ENCODE measurements at regions not wholly inside any gene's neighbourhood (a gene's known extent, or its start where the extent isn't known, plus 50 kb on each side); places are given as distances from the start of the nearest gene placed in this dataset.

DNA sequence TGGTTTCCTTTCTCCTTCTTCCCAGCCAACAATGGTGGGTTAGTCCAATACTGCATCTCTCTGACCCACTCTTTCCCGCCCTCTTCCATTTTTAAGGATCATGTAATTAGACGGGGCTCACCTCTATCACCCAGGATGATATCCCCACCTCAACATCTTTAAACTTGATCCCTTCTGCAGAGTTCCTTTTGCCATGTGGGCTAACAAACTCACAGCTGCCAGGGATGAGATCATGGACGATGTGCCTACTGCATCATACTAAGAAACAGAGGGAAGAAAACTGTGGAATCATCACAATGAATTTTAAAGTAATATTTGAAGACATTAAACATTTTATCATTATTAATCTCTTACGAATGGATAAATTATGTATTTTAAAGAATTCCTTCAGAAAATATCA, 183.5 kb downstream of the RDH14 start:
- DNase-seq (ENCODE audit: low read depth in 1 of 2, low spot score in 2 of 2) (no peak), FAIRE-seq (no peak)
- Histone ChIP-seq H3K4me3 (ENCODE audit: extremely low read depth in 1 of 4, insufficient read depth in 2 of 4, low read depth in 3 of 4, low read length in 4 of 4) (no peak overlapping the region), H2BK15ac (ENCODE audit: low read length) (no peak overlapping the region), H4K20me1 (replicated peaks in 1 of 2; ENCODE audit: control insufficient read depth in 1 of 2, insufficient read depth in 2 of 2, low read length in 2 of 2) (no peaks in the 10 kb centered on the region), H4K8ac (ENCODE audit: extremely low read depth, insufficient read depth, low read length) (no peak overlapping the region), H3K23ac (ENCODE audit: insufficient read length) (no peak overlapping the region), H2BK5ac (ENCODE audit: low read depth, low read length) (no peak overlapping the region), H2BK120ac (replicated peaks; ENCODE audit: low read depth, low read length) (no peak overlapping the region), H3K4ac (replicated peaks; ENCODE audit: insufficient read length, low read depth, low read length) (no peak overlapping the region), H3K4me2 (ENCODE audit: insufficient read depth in 1 of 2, low read depth in 2 of 2, low read length in 2 of 2) (no peak overlapping the region), H3K18ac (ENCODE audit: extremely low read depth, low read length) (no peak overlapping the region), H4K5ac (ENCODE audit: insufficient read length, low read depth, low read length) (no peak overlapping the region), H2BK20ac (ENCODE audit: low read length) (no peak overlapping the region), H3K79me1 (ENCODE audit: low read depth, low read length) (no peaks in the 10 kb centered on the region), H3K27ac (ENCODE audit: low read depth, low read length) (no peak overlapping the region), H2AK5ac (ENCODE audit: low read depth, low read length) (no peak overlapping the region), H2BK12ac (ENCODE audit: low read depth, low read length) (no peak overlapping the region), H3K23me2 (ENCODE audit: low read depth, low read length) (no peaks in the 10 kb centered on the region), H3K36me3 (ENCODE audit: control insufficient read depth in 2 of 4, insufficient read depth in 4 of 4, low read length in 3 of 4) (no peaks in the 10 kb centered on the region), H3K9me3 (ENCODE audit: insufficient read depth in 2 of 2, low read depth in 1 of 2, low read length in 1 of 2) (no peaks in the 10 kb centered on the region), H3K4me1 (replicated peaks in 1 of 4; ENCODE audit: control insufficient read depth in 3 of 4, insufficient read depth in 4 of 4, low read length in 3 of 4) (no peaks in the 10 kb centered on the region), H2AFZ (ENCODE audit: low read length) (0 out of 2 replicates have a peak overlapping the region, but pooled peaks have one; percentile 23), H3K14ac (ENCODE audit: insufficient read length) (no peak overlapping the region), H3K9ac (replicated peaks in 1 of 4; ENCODE audit: extremely low read depth in 1 of 4, low read depth in 3 of 4, low read length in 3 of 4) (no peak overlapping the region), H3K27me3 (replicated peaks in 1 of 4; ENCODE audit: control insufficient read depth in 3 of 4, extremely low read depth in 1 of 4, insufficient read depth in 3 of 4, low read length in 3 of 4) (no peaks in the 10 kb centered on the region), H4K91ac (replicated peaks; ENCODE audit: insufficient read length, low read length) (no peak overlapping the region), H3K79me2 (ENCODE audit: control insufficient read depth in 1 of 2, insufficient read depth in 2 of 2, low read length in 2 of 2) (no peaks in the 10 kb centered on the region), H3K56ac (replicated peaks; ENCODE audit: insufficient read length, low read depth, low read length) (no peak overlapping the region)
- ChIA-PET CTCF (ENCODE audit: partially characterized antibody) (interaction anchor here (0.9 to 2.8 kb wide), 12 partner anchors 10 to 525 kb away, joined by 3 to 24 read pairs (median 5); no protein-coding TSS in a partner anchor), POLR2A (ENCODE audit: partially characterized antibody) (interaction anchor here (0.7 kb wide), 1 partner anchor 524 kb away, joined by 3 read pairs; no protein-coding TSS in a partner anchor)
- 79% methylated on average over 4 of the region's 4 CpGs; no CpG with 5 or more reads in 1 of the 2 experiments for WGBS, 2 experiments (ENCODE audit: extremely low coverage in 1 of 2, insufficient coverage in 1 of 2, insufficient read length in 1 of 2, insufficient replicate concordance in 2 of 2, low coverage in 1 of 2, low lambda C conversion rate in 2 of 2, missing lambda C conversion rate in 1 of 2)
- no peak for TF ChIP-seq SIN3A (conservative IDR thresholded peaks at IDR 0.05 in 1 of 2, IDR thresholded peaks at IDR 0.05 in 1 of 2; ENCODE audit: low read depth in 1 of 2, low read length in 2 of 2)
- TF ChIP-seq CREB1 (IDR thresholded peaks at IDR 0.05), result no peak
- no peak for TF ChIP-seq ZNF274 (IDR thresholded peaks at IDR 0.05; ENCODE audit: borderline replicate concordance, extremely low read depth, low read length)
- no peak for TF ChIP-seq PHF8 (conservative IDR thresholded peaks at IDR 0.05; ENCODE audit: low read depth, low read length)
- no peak for TF ChIP-seq RFX5 (IDR thresholded peaks at IDR 0.05; ENCODE audit: borderline replicate concordance, low read depth, low read length)
- TF ChIP-seq, protein P1, sequence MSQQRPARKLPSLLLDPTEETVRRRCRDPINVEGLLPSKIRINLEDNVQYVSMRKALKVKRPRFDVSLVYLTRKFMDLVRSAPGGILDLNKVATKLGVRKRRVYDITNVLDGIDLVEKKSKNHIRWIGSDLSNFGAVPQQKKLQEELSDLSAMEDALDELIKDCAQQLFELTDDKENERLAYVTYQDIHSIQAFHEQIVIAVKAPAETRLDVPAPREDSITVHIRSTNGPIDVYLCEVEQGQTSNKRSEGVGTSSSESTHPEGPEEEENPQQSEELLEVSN (IDR thresholded peaks at IDR 0.05), result no peak
- no peak for TF ChIP-seq SIX5 (IDR thresholded peaks at IDR 0.05; ENCODE audit: low read depth, low read length)
